Activated CD4-positive, alpha-beta T cell treated with anti-CD3 and anti-CD28 coated beads for 36 hours (primary cell): ENCODE measurements at regions not wholly inside any gene's neighbourhood (a gene's known extent, or its start where the extent isn't known, plus 50 kb on each side); places are given as distances from the start of the nearest gene placed in this dataset.
"Not testable (repeated sequence)": the region's sequence is repeated elsewhere in the genome, so short reads cannot be mapped to it uniquely, and the experiment has no call there.

Experiments used
- ATAC-seq: fragments of 200-7000 bp; cut with Tn5 transposase; one replicate; pipeline ENCODE4 v1.10.0; 2021; ENCODE audit warnings: mild to moderate bottlenecking, moderate library complexity
- CTCF ChIA-PET: fragments of 350-600 bp; sonication (Branson Sonifier 250); formaldehyde crosslinking; loops from one replicate; lab custom pipeline; 2021; ENCODE audit warnings: antibody characterized with exemption; lab: Charles Lee
- POLR2A ChIA-PET: fragments of 350-600 bp; sonication (Branson Sonifier 250); formaldehyde crosslinking; loops from one replicate; lab custom pipeline; 2021; ENCODE audit warnings: antibody characterized with exemption, inconsistent platforms; lab: Charles Lee
- DNase-seq: peaks from one replicate; pipeline ENCODE4 v3.0.0-alpha.2; 2020
- H3K27ac Mint-ChIP-seq: one replicate; pipeline ENCODE4 v1.8.0; 2021; ENCODE audit warnings: mixed read lengths
- H3K27me3 Mint-ChIP-seq: one replicate; pipeline ENCODE4 v1.8.0; 2021; ENCODE audit warnings: mixed read lengths
- H3K36me3 Mint-ChIP-seq: one replicate; pipeline ENCODE4 v1.8.0; 2021; ENCODE audit warnings: low read depth, mixed read lengths
- H3K4me1 Mint-ChIP-seq: one replicate; pipeline ENCODE4 v1.8.0; 2021; ENCODE audit warnings: mixed read lengths
- H3K4me3 Mint-ChIP-seq: one replicate; pipeline ENCODE4 v1.8.0; 2021; ENCODE audit warnings: mild to moderate bottlenecking, moderate library complexity, mixed read lengths
- H3K9me3 Mint-ChIP-seq: one replicate; pipeline ENCODE4 v1.8.0; 2021; ENCODE audit warnings: low read depth, mixed read lengths
- intact Hi-C, 2 experiments: fragments of 100-400 bp; cut with DNase I in 1 of 2; cut with micrococcal nuclease in 1 of 2; formaldehyde crosslinking; loops; one replicate each; pipeline versions ENCODE4 v1.14.2 to v1.15.1; 2022 to 2024; cut with DNase I, micrococcal nuclease

DNA sequence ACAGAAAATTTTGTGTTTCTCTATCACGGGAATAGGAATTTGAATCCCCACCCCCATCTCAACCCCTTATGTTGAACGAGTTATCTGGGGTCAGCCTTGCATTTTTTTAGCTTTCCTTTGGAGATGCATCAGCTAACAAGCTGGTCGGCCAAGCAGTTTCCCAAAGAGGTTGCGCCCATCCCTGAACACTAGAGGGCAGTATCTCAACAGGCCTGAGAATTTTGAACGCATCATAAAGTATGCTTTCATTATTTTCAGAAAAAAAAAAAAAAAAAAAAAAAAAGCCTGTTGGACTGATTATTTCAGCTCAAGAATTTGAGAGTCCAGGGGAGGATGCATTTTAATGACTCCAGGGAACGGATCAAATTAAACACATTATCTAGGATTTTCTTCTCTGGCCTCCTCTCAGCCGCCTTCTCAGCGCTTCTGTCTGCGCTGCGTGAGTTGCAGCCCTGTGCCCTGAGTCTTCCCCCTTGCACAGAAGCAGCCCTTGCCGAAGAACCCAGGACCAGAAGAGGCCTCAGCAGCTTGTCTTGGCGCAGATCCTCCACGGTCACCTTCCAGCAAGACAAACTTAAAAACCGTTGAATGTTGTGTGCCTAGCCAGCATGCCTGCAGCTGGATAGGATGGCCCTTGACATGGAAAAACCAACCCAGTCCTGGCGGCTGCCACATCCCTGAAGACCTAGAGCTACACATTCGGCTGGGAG, 76.6 kb upstream of the GZMB start:
- H3K4me1 Mint-ChIP-seq = peaks cover 6% of the 10 kb centered on the region
- no peak overlapping the region for H3K27ac Mint-ChIP-seq
- POLR2A ChIA-PET = no interaction called here
- H3K4me3 Mint-ChIP-seq = no peak overlapping the region
- peaks cover 6% of the 10 kb centered on the region for H3K27me3 Mint-ChIP-seq
- DNase-seq (peak; percentile 72), ATAC-seq (peak; percentile 63)
- no peaks in the 10 kb centered on the region for H3K9me3 Mint-ChIP-seq
- intact Hi-C loops = loop anchor here (1.0 to 2.0 kb wide), 2 partner anchors 422 to 440 kb away; no protein-coding TSS in a partner anchor
- CTCF ChIA-PET = interaction anchor here (0.6 to 3.2 kb wide), 34 partner anchors 9 to 828 kb away, joined by 3 to 23 read pairs (median 4); no protein-coding TSS in a partner anchor
- H3K36me3 Mint-ChIP-seq = no peaks in the 10 kb centered on the region

GRCh38 chr14:24708684-24709083, 74.7 kb upstream of the GZMB start:
- no peak overlapping the region for H3K4me3 Mint-ChIP-seq
- no peak overlapping the region for H3K27ac Mint-ChIP-seq
- ChIA-PET CTCF (interaction anchor here (0.8 to 3.2 kb wide), 7 partner anchors 9 to 425 kb away, joined by 3 to 23 read pairs (median 9); no protein-coding TSS in a partner anchor), POLR2A (no interaction called here)
- H3K27me3 Mint-ChIP-seq = peaks cover 2% of the 10 kb centered on the region
- H3K36me3 Mint-ChIP-seq = no peaks in the 10 kb centered on the region
- H3K9me3 Mint-ChIP-seq = no peaks in the 10 kb centered on the region
- DNase-seq = no peak
- intact Hi-C loops = no loop called here
- no peak for ATAC-seq
- H3K4me1 Mint-ChIP-seq = no peaks in the 10 kb centered on the region

DNA sequence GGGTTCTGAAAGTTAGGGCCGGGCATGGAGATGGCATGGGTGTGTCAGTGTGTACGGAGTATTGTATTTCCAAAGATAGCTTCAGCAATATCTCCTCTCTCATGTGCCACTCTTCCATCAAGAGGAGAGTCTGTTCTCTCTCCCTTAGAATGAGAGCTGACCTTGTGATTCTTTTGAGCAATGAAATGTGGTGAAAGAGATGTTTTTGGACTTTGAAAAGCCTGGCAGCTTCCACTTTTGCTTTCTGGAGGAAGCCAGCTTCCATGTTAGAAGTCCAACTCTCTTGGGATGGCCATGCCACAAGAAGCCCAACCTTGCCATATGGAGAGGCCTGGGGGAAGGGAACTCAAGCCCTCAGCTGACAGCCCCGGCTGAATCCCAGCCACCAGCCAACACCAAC, 72.4 kb upstream of the GZMB start:
- no peak overlapping the region for H3K4me3 Mint-ChIP-seq
- peaks cover 2% of the 10 kb centered on the region for H3K27me3 Mint-ChIP-seq
- H3K27ac Mint-ChIP-seq = no peak overlapping the region
- H3K36me3 Mint-ChIP-seq = no peaks in the 10 kb centered on the region
- intact Hi-C loops = no loop called here
- H3K9me3 Mint-ChIP-seq = no peaks in the 10 kb centered on the region
- no peaks in the 10 kb centered on the region for H3K4me1 Mint-ChIP-seq
- no peak for DNase-seq
- no peak for ATAC-seq
- CTCF ChIA-PET = interaction anchor here (0.5 kb wide), 1 partner anchor 77 kb away, joined by 4 read pairs; no protein-coding TSS in a partner anchor
- POLR2A ChIA-PET = no interaction called here

DNA sequence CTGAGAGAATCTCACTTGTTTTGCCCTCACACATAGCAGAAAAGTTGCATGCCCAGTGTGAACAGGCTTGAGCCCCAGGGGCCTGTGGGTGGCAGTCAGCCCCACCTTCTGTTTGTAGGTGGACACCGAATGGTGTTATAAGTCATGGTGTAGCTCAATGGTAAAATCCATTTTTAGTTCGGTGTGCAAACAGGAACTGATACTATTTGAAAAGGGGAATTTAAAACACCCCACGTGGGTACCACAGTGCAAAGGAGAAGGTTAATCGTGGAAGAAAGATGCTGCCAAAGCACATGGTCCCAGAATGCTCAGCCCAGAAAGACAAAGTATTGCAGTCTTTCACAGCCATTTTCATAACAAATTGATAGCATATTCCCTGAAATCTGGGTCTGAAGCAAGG, 71.8 kb upstream of the GZMB start:
- ATAC-seq = no peak
- ChIA-PET POLR2A (no interaction called here), CTCF (interaction anchor here (0.9 kb wide), 1 partner anchor 215 kb away, joined by 3 read pairs; no protein-coding TSS in a partner anchor)

DNA sequence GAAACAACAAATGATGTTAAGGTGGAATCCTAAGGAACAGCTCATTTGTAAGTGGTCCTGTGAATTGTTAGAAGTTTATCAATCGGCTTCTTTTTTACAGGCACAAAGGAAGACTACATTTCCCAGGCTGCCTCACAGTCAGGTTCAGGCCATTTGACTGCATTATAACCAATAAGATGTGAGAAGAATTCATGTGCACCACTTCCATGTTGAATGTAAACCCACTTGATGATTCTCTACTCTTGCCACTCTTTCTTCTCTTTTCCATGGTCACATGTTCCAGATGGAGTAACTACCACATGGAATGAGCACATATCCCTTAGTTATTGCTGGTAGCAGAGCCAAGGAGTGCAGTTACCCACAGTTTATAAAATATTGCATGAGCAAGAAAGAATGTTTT, 67.1 kb upstream of the GZMB start:
- CTCF ChIA-PET = interaction anchor here (2.9 kb wide), 1 partner anchor 9 kb away, joined by 16 read pairs; no protein-coding TSS in a partner anchor

More for the DNA sequence above, 71.8 kb upstream of the GZMB start:
- Mint-ChIP-seq H3K4me3 (no peak overlapping the region), H3K9me3 (no peaks in the 10 kb centered on the region), H3K36me3 (no peaks in the 10 kb centered on the region), H3K27ac (no peak overlapping the region), H3K27me3 (peaks cover 2% of the 10 kb centered on the region), H3K4me1 (no peaks in the 10 kb centered on the region)
- intact Hi-C loops = no loop called here
- DNase-seq = no peak

DNA sequence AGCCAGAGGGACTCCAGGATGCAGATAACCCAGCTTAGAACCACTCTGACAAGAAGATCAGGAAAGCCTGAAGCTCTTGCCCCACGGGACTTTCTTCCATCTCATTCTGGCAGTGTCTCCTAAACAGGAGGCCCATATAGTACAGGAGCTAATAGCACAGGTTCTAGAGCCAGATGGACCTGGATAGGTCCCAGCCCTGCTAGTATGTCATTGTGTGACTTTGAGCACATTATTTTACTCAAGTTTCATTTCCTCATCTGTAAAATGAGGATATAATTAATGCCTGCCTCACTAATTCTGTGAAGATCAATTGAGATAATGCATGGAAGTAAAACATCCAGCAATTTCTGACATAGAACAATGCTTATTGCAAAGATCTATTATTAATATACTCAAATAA, 66.5 kb upstream of the GZMB start:
- no peak for ATAC-seq
- intact Hi-C loops = no loop called here
- CTCF ChIA-PET = interaction anchor here (2.9 kb wide), 1 partner anchor 9 kb away, joined by 16 read pairs; no protein-coding TSS in a partner anchor
- Mint-ChIP-seq H3K27ac (no peak overlapping the region), H3K36me3 (no peaks in the 10 kb centered on the region), H3K9me3 (no peaks in the 10 kb centered on the region), H3K4me1 (peaks cover 3% of the 10 kb centered on the region), H3K27me3 (no peaks in the 10 kb centered on the region), H3K4me3 (no peak overlapping the region)
- DNase-seq = no peak
- POLR2A ChIA-PET = no interaction called here

More for the DNA sequence above, 67.1 kb upstream of the GZMB start:
- POLR2A ChIA-PET = no interaction called here
- Mint-ChIP-seq H3K4me1 (peaks cover 3% of the 10 kb centered on the region), H3K27ac (no peak overlapping the region), H3K9me3 (no peaks in the 10 kb centered on the region), H3K4me3 (no peak overlapping the region), H3K36me3 (no peaks in the 10 kb centered on the region), H3K27me3 (no peaks in the 10 kb centered on the region)
- intact Hi-C loops = no loop called here
- ATAC-seq (no peak), DNase-seq (no peak)

DNA sequence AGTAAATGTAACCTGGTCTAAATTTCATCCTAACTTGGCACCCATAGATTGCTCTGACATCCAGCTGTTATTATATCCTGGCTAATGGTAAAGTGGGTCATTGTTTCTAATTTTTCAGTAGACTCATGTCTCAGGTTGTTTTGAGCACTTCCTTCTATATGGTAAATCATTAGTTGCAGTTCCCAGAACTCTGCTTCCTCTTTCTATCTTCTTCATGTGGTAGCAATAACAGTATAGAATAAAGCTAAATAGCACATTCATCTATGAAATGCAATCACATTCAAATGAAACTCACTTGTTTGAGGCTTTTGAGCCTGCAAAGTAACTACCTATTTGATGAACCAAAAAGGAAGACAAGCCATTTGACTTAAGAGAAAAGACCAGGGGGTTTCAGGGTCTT, 65.1 kb upstream of the GZMB start:
- H3K36me3 Mint-ChIP-seq = no peaks in the 10 kb centered on the region
- peaks cover 3% of the 10 kb centered on the region for H3K4me1 Mint-ChIP-seq
- no peak overlapping the region for H3K27ac Mint-ChIP-seq
- H3K9me3 Mint-ChIP-seq = no peaks in the 10 kb centered on the region
- DNase-seq (no peak), ATAC-seq (no peak)
- ChIA-PET POLR2A (no interaction called here), CTCF (interaction anchor here (1.0 to 2.9 kb wide), 2 partner anchors 11 to 94 kb away, joined by 3 to 16 read pairs; no protein-coding TSS in a partner anchor)
- H3K4me3 Mint-ChIP-seq = no peak overlapping the region
- H3K27me3 Mint-ChIP-seq = no peaks in the 10 kb centered on the region
- intact Hi-C loops = no loop called here

- H3K36me3 Mint-ChIP-seq, H3K27ac Mint-ChIP-seq, CTCF ChIA-PET, intact Hi-C loops, ATAC-seq, H3K4me3 Mint-ChIP-seq, H3K9me3 Mint-ChIP-seq, DNase-seq, POLR2A ChIA-PET, H3K27me3 Mint-ChIP-seq: not testable (repeated sequence)
- peaks cover 17% of the 10 kb centered on the region for H3K4me1 Mint-ChIP-seq
These were observed 62.4 kb upstream of the GZMB start for GRCh38 chr14:24696280-24696920.

DNA sequence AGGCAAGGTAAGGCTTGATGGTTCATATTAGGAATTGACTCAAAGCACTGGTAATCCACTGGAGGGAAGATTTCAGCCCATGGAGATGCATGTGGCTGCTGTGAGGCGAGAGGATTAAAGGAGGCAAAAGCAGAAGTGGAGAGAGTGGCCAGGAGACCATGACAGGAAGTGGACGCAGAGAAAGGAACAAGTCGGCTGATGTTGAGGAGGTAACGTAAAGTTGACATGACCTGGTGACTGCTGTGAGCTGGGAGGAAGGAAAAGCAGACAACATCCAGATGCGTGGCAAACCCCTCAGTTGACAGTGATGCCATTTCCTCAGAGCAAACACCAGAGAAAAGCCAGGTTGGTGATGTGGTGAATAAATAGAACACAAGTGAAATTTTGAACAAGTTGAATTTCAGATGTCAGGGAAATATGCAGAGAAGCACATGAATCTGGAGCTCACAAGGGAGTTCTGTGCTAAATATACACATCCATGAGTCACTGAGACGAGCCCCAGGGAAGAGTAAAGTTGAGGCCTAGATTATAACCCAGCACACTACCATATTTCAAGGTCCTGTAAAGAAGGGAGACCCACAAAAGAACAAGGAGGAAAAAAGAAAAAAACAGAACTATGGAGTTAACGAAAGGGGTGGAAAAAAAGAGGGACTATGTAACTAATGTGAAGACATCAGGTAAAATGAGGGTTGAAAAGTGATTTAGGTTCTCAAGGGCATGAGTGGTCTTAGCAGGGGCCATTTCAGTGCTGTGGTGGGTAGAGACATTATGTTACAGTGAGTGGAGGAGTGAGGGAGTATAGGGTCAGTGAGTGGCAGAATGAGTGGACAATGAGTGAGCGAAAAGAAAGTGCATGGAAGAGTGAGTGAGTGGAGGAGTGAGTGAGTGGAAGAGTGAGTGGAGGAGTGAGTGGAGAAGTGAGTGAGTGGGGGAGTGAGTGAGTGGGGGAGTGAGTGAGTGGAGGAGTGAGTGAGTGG, 61.6 kb upstream of the GZMB start:
- POLR2A ChIA-PET = no interaction called here
- Mint-ChIP-seq H3K27me3 (no peaks in the 10 kb centered on the region), H3K27ac (no peak overlapping the region), H3K36me3 (no peaks in the 10 kb centered on the region), H3K4me1 (peaks cover 20% of the 10 kb centered on the region), H3K4me3 (no peak overlapping the region), H3K9me3 (no peaks in the 10 kb centered on the region)
- DNase-seq = no peak
- ATAC-seq = peak; percentile 7
- intact Hi-C loops = no loop called here
- CTCF ChIA-PET = interaction anchor here (1.5 kb wide), 1 partner anchor 14 kb away, joined by 3 read pairs; no protein-coding TSS in a partner anchor

DNA sequence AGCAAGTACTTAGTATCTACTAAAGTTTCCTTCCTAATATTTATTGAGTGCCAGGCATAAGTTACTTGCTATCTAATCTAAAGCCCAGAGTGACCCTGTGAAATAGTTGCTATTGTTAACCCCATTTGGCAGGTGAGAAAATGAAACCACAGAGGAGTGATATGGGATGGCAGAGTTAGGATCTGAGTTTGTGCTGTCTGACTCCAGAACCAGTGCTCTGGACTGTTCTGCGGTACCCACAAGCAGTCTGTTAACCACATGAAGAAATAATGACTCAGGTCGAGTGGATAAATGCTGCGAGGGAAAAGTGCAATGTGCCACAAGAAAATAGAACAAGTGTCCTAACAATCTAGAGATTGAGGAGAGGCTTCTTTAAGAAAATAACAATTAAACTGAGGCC, 60.7 kb upstream of the GZMB start:
- Mint-ChIP-seq H3K4me1 (peaks cover 20% of the 10 kb centered on the region), H3K36me3 (no peaks in the 10 kb centered on the region), H3K27me3 (peaks cover 2% of the 10 kb centered on the region), H3K9me3 (no peaks in the 10 kb centered on the region), H3K27ac (no peak overlapping the region), H3K4me3 (no peak overlapping the region)
- intact Hi-C loops = no loop called here
- no peak for DNase-seq
- ATAC-seq = peak; percentile 31
- POLR2A ChIA-PET = no interaction called here
- CTCF ChIA-PET = interaction anchor here (1.5 kb wide), 1 partner anchor 15 kb away, joined by 3 read pairs; no protein-coding TSS in a partner anchor

DNA sequence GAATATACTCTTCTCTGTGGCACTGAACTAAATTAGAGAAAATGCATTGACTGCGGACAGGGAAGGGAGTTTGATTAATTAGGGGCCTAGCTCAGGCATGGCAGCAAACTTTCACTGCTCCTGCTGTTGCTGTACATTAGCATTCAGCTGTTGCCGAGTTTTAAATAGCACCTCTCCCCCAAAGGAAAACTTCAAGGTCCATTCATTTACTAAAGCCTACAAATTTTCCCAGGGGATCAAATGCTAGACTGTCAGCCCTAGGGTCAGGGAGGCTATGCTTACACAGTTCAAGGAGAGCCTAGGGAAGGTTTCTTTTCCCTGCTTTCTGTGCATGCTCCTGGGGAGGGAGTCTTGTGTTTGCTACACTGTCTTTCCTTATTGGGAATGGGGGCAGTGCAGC, 60.0 kb upstream of the GZMB start:
- no peak for DNase-seq
- H3K9me3 Mint-ChIP-seq = no peaks in the 10 kb centered on the region
- H3K4me3 Mint-ChIP-seq = no peak overlapping the region
- intact Hi-C loops = loop anchor here (1.0 to 2.0 kb wide), 3 partner anchors 19 to 60 kb away; partner anchors contain the start of gene GZMB (in 1 of the 2)
- ChIA-PET CTCF (interaction anchor here (0.8 to 1.5 kb wide), 4 partner anchors 13 to 33 kb away, joined by 3 to 4 read pairs (median 4); no protein-coding TSS in a partner anchor), POLR2A (no interaction called here)
- H3K4me1 Mint-ChIP-seq = peaks cover 18% of the 10 kb centered on the region
- no peak for ATAC-seq
- no peak overlapping the region for H3K27ac Mint-ChIP-seq
- peaks cover 2% of the 10 kb centered on the region for H3K27me3 Mint-ChIP-seq
- no peaks in the 10 kb centered on the region for H3K36me3 Mint-ChIP-seq
